Type B pancreatic cell (in vitro differentiated cells): ENCODE measurements at regions not wholly inside any gene's neighbourhood (a gene's known extent, or its start where the extent isn't known, plus 50 kb on each side); places are given as distances from the start of the nearest gene placed in this dataset.

Experiments used
- DNase-seq: peaks from one replicate; pipeline ENCODE4 v3.0.0; 2021; ENCODE audit warnings: mixed read lengths; ENCODE audit not compliant: unreplicated experiment; ENCODE audit errors: extremely low spot score
- H3K27ac Mint-ChIP-seq: 2 replicates; pipeline ENCODE4 v1.8.0; 2021; ENCODE audit warnings: mild to moderate bottlenecking, mixed read lengths
- H3K27me3 Mint-ChIP-seq: 2 replicates; pipeline ENCODE4 v1.8.0; 2021; ENCODE audit warnings: mixed read lengths
- H3K36me3 Mint-ChIP-seq: 2 replicates; pipeline ENCODE4 v1.8.0; 2021; ENCODE audit warnings: mixed read lengths
- H3K4me1 Mint-ChIP-seq: one replicate; pipeline ENCODE4 v1.8.0; 2021; ENCODE audit warnings: mixed read lengths; ENCODE audit not compliant: unreplicated experiment
- H3K4me3 Mint-ChIP-seq: 2 replicates; pipeline ENCODE4 v1.8.0; 2021; ENCODE audit warnings: mild to moderate bottlenecking, mixed read lengths
- H3K9me3 Mint-ChIP-seq: 2 replicates; pipeline ENCODE4 v1.8.0; 2021; ENCODE audit warnings: mixed read lengths
- CTCF ChIP-seq: fragments of 200-600 bp; sonication (generic); conservative IDR thresholded peaks from 2 replicates; pipeline ENCODE4 v1.5.0; 2021; ENCODE audit warnings: antibody characterized with exemption, mild to moderate bottlenecking

- H3K4me1 Mint-ChIP-seq: peaks cover 12% of the 10 kb centered on the region
- H3K36me3 Mint-ChIP-seq: no peaks in the 10 kb centered on the region
- H3K9me3 Mint-ChIP-seq: no peaks in the 10 kb centered on the region
- TF ChIP-seq CTCF: no peak
- H3K27me3 Mint-ChIP-seq: peaks cover 2% of the 10 kb centered on the region
- no peak overlapping the region for H3K27ac Mint-ChIP-seq
- no peak for DNase-seq
- H3K4me3 Mint-ChIP-seq: no peak overlapping the region
Measured at GRCh38 chr1:244157731-244158438, 106.8 kb downstream of the ZBTB18 start.

- Mint-ChIP-seq H3K4me3 (no peak overlapping the region), H3K9me3 (peaks cover 5% of the 10 kb centered on the region), H3K36me3 (no peaks in the 10 kb centered on the region), H3K27ac (no peak overlapping the region), H3K27me3 (no peaks in the 10 kb centered on the region), H3K4me1 (peaks cover 7% of the 10 kb centered on the region)
- DNase-seq: no peak
- TF ChIP-seq CTCF: no peak
Measured at GRCh38 chr1:244159646-244160045, 108.6 kb downstream of the ZBTB18 start.

- Mint-ChIP-seq H3K4me1 (peaks cover 5% of the 10 kb centered on the region), H3K27ac (no peak overlapping the region), H3K36me3 (no peaks in the 10 kb centered on the region), H3K9me3 (peaks cover 5% of the 10 kb centered on the region), H3K4me3 (no peak overlapping the region), H3K27me3 (no peaks in the 10 kb centered on the region)
- TF ChIP-seq CTCF: no peak
- no peak for DNase-seq
Measured at GRCh38 chr1:244160455-244161235, 109.6 kb downstream of the ZBTB18 start.

- no peak overlapping the region for H3K4me3 Mint-ChIP-seq
- no peak overlapping the region for H3K27ac Mint-ChIP-seq
- no peak for DNase-seq
- no peak for TF ChIP-seq CTCF
- H3K9me3 Mint-ChIP-seq: peaks cover 5% of the 10 kb centered on the region
- no peaks in the 10 kb centered on the region for H3K36me3 Mint-ChIP-seq
- H3K4me1 Mint-ChIP-seq: no peaks in the 10 kb centered on the region
- H3K27me3 Mint-ChIP-seq: no peaks in the 10 kb centered on the region
Measured at GRCh38 chr1:244161236-244161510, 110.1 kb downstream of the ZBTB18 start.

GRCh38 chr1:244162786-244163530, 111.9 kb downstream of the ZBTB18 start:
- Mint-ChIP-seq H3K36me3 (no peaks in the 10 kb centered on the region), H3K4me3 (no peak overlapping the region), H3K4me1 (peaks cover 2% of the 10 kb centered on the region), H3K27me3 (no peaks in the 10 kb centered on the region), H3K27ac (no peak overlapping the region), H3K9me3 (peaks cover 5% of the 10 kb centered on the region)
- TF ChIP-seq CTCF: no peak
- no peak for DNase-seq
